A673 (cell line): ENCODE measurements at regions not wholly inside any gene's neighbourhood (a gene's known extent, or its start where the extent isn't known, plus 50 kb on each side); places are given as distances from the start of the nearest gene placed in this dataset.

Source experiments
- BruUV-seq: library from RNA; stranded (reverse); fragments of 400-500 nt; replicated peaks from 2 replicates; lab custom pipeline; 2021; lab: Mats Ljungman, UMichigan
- CTCF ChIA-PET: fragments of 300-600 bp; sonication (Branson Sonifier 250); formaldehyde crosslinking; loops from one replicate; lab custom pipeline; 2022; ENCODE audit warnings: antibody characterized with exemption; lab: Charles Lee
- POLR2A ChIA-PET: fragments of 300-600 bp; sonication (Branson Sonifier 250); formaldehyde crosslinking; loops from one replicate; lab custom pipeline; 2022; ENCODE audit warnings: antibody characterized with exemption; ENCODE audit not compliant: low non-redundant PET; lab: Charles Lee
- DNase-seq: peaks from one replicate; pipeline ENCODE4 v3.0.0-alpha.2; 2015; ENCODE audit warnings: low spot score
- H3K27ac ChIP-seq: fragments of 200-600 bp; sonication (generic); 2 replicates; pipeline ENCODE4 v1.5.1; 2016; ENCODE audit warnings: mixed run types, low read depth, mild to moderate bottlenecking, mixed read lengths, antibody characterized with exemption, low read length; ENCODE audit not compliant: poor library complexity, severe bottlenecking
- H3K27me3 ChIP-seq: fragments of 200-600 bp; sonication (generic); replicated peaks from 2 replicates; pipeline ENCODE4 v1.6.1; 2017; ENCODE audit warnings: mixed run types, low read depth, mild to moderate bottlenecking, mixed read lengths, antibody characterized with exemption, low read length; ENCODE audit not compliant: insufficient read depth, poor library complexity
- H3K36me3 ChIP-seq: fragments of 200-600 bp; sonication (generic); 2 replicates; pipeline ENCODE4 v1.6.1; 2016; ENCODE audit warnings: mixed run types, mild to moderate bottlenecking, mixed read lengths, antibody characterized with exemption, low read length; ENCODE audit not compliant: insufficient read depth, poor library complexity, severe bottlenecking
- H3K4me1 ChIP-seq: fragments of 200-600 bp; sonication (generic); 2 replicates; pipeline ENCODE4 v1.6.1; 2017; ENCODE audit warnings: mixed run types, mild to moderate bottlenecking, mixed read lengths, antibody characterized with exemption, low read length; ENCODE audit not compliant: insufficient read depth, poor library complexity, severe bottlenecking
- H3K4me3 ChIP-seq: fragments of 200-600 bp; sonication (generic); 2 replicates; pipeline ENCODE4 v1.5.1; 2016; ENCODE audit warnings: low read depth, mixed run types, mild to moderate bottlenecking, mixed read lengths, low read length; ENCODE audit not compliant: poor library complexity, severe bottlenecking
- H3K9me3 ChIP-seq: fragments of 200-600 bp; sonication (generic); 2 replicates; pipeline ENCODE4 v1.6.1; 2016; ENCODE audit warnings: mixed run types, low read depth, mild to moderate bottlenecking, mixed read lengths, antibody characterized with exemption, low read length; ENCODE audit not compliant: poor library complexity, severe bottlenecking
- CTCF ChIP-seq: fragments of 300-800, 200-600 bp; sonication (generic); conservative IDR thresholded peaks from 2 replicates; pipeline ENCODE4 v1.5.1; 2017; ENCODE audit warnings: low read depth, mild to moderate bottlenecking, antibody characterized with exemption, low read length, moderate library complexity, mixed read lengths
- EZH2 ChIP-seq: fragments of 200-600 bp; sonication (generic); IDR thresholded peaks from 2 replicates; pipeline ENCODE4 v1.6.1; 2017; ENCODE audit warnings: borderline replicate concordance, low read depth, mild to moderate bottlenecking, mixed read lengths, antibody characterized with exemption, low read length; ENCODE audit not compliant: poor library complexity, severe bottlenecking
- intact Hi-C: fragments of 100-400 bp; cut with micrococcal nuclease; formaldehyde crosslinking; loops from one replicate; pipeline ENCODE4 v1.10.0; 2022; ENCODE audit not compliant: unreplicated experiment

GRCh38 chr15:48021336-48022086 is 99.3 kb upstream of the SLC24A5 start:
- Histone ChIP-seq H3K9me3 (no peaks in the 10 kb centered on the region), H3K27me3 (peaks cover 2% of the 10 kb centered on the region), H3K4me3 (no peak overlapping the region), H3K36me3 (no peaks in the 10 kb centered on the region), H3K4me1 (no peaks in the 10 kb centered on the region), H3K27ac (no peak overlapping the region)
- TF ChIP-seq EZH2 = no peak
- TF ChIP-seq CTCF = no peak
- ChIA-PET POLR2A (no interaction called here), CTCF (no interaction called here)
- intact Hi-C loops = loop anchor here (10.0 kb wide), 1 partner anchor 263 kb away; no protein-coding TSS in a partner anchor
- no peak for DNase-seq
- BruUV-seq = no TSS peak

- intact Hi-C loops = loop anchor here (10.0 kb wide), 1 partner anchor 260 kb away; no protein-coding TSS in a partner anchor
- no peaks in the 10 kb centered on the region for H3K4me1 ChIP-seq
- H3K36me3 ChIP-seq = no peaks in the 10 kb centered on the region
- DNase-seq = peak; percentile 18
- no peaks in the 10 kb centered on the region for H3K9me3 ChIP-seq
- BruUV-seq = no TSS peak
- ChIA-PET POLR2A (no interaction called here), CTCF (interaction anchor here (0.6 kb wide), 1 partner anchor 60 kb away, joined by 4 read pairs; no protein-coding TSS in a partner anchor)
- peaks cover 5% of the 10 kb centered on the region for H3K27me3 ChIP-seq
- no peak overlapping the region for H3K4me3 ChIP-seq
- no peak overlapping the region for H3K27ac ChIP-seq
- TF ChIP-seq CTCF = no peak
- no peak for TF ChIP-seq EZH2
Observed at GRCh38 chr15:48025118-48025517, 95.7 kb upstream of the SLC24A5 start.

GRCh38 chr15:48028712-48029111 is 92.1 kb upstream of the SLC24A5 start:
- TF ChIP-seq EZH2 = no peak
- TF ChIP-seq CTCF = no peak
- BruUV-seq = no TSS peak
- DNase-seq = no peak
- H3K27ac ChIP-seq = no peak overlapping the region
- ChIA-PET CTCF (no interaction called here), POLR2A (no interaction called here)
- intact Hi-C loops = loop anchor here (10.0 kb wide), 1 partner anchor 256 kb away; no protein-coding TSS in a partner anchor
- peaks cover 5% of the 10 kb centered on the region for H3K27me3 ChIP-seq
- H3K4me3 ChIP-seq = no peak overlapping the region
- H3K36me3 ChIP-seq = no peaks in the 10 kb centered on the region
- no peaks in the 10 kb centered on the region for H3K4me1 ChIP-seq
- no peaks in the 10 kb centered on the region for H3K9me3 ChIP-seq
